ENCODE measurements at regions not wholly inside any gene's neighbourhood (a gene's known extent, or its start where the extent isn't known, plus 50 kb on each side); places are given as distances from the start of the nearest gene placed in this dataset.

GRCh38 chr19:16022251-16022650 is 54.0 kb upstream of the TPM4 start:
- Histone ChIP-seq H3K27ac (no peak overlapping the region), H3K27me3 (no peaks in the 10 kb centered on the region), H3K36me3 (no peaks in the 10 kb centered on the region), H3K4me3 (no peak overlapping the region), H3K4me1 (ENCODE audit: insufficient read depth) (no peaks in the 10 kb centered on the region), H3K9me3 (no peaks in the 10 kb centered on the region)
- TF ChIP-seq EP300 (IDR thresholded peaks at IDR 0.05): no peak
- no peak for TF ChIP-seq POLR2A (IDR thresholded peaks at IDR 0.05)
- no peak for TF ChIP-seq CTCF (IDR thresholded peaks at IDR 0.05)
- intact Hi-C loops (cut with DNase I): no loop called here
- no peak for DNase-seq
- 56 to 77% (median 67%) methylated on average over 6 to 8 of the region's 8 CpGs for WGBS, 3 donors

- DNase-seq: no peak
- no peaks in the 10 kb centered on the region for H3K4me1 ChIP-seq (ENCODE audit: insufficient read depth)
- WGBS, 3 donors: 71 to 87% (median 78%) methylated on average over 4 of the region's 4 CpGs
- H3K4me3 ChIP-seq: no peak overlapping the region
- H3K27ac ChIP-seq: no peak overlapping the region
- intact Hi-C loops (cut with DNase I): no loop called here
- TF ChIP-seq POLR2A (IDR thresholded peaks at IDR 0.05) (no peak), EP300 (IDR thresholded peaks at IDR 0.05) (no peak), CTCF (IDR thresholded peaks at IDR 0.05) (no peak)
- no peaks in the 10 kb centered on the region for H3K36me3 ChIP-seq
- H3K9me3 ChIP-seq: no peaks in the 10 kb centered on the region
- H3K27me3 ChIP-seq: no peaks in the 10 kb centered on the region
Observed at GRCh38 chr19:16022681-16023080, 53.6 kb upstream of the TPM4 start.

- WGBS, 3 donors: 68 to 77% (median 71%) methylated on average over 7 to 14 of the region's 14 CpGs
- TF ChIP-seq EP300 (IDR thresholded peaks at IDR 0.05) (no peak), CTCF (IDR thresholded peaks at IDR 0.05) (no peak), POLR2A (IDR thresholded peaks at IDR 0.05) (no peak)
- H3K4me3 ChIP-seq: no peak overlapping the region
- no peak for DNase-seq
- no peak overlapping the region for H3K27ac ChIP-seq
- intact Hi-C loops (cut with DNase I): no loop called here
- no peaks in the 10 kb centered on the region for H3K27me3 ChIP-seq
- no peaks in the 10 kb centered on the region for H3K36me3 ChIP-seq
- H3K4me1 ChIP-seq (ENCODE audit: insufficient read depth): no peaks in the 10 kb centered on the region
- H3K9me3 ChIP-seq: no peaks in the 10 kb centered on the region
Observed at GRCh38 chr19:16023146-16023915, 53.0 kb upstream of the TPM4 start.

- Histone ChIP-seq H3K27me3 (no peaks in the 10 kb centered on the region), H3K27ac (no peak overlapping the region), H3K4me3 (no peak overlapping the region), H3K4me1 (ENCODE audit: insufficient read depth) (no peaks in the 10 kb centered on the region), H3K36me3 (no peaks in the 10 kb centered on the region), H3K9me3 (no peaks in the 10 kb centered on the region)
- intact Hi-C loops (cut with DNase I): no loop called here
- no peak for TF ChIP-seq POLR2A (IDR thresholded peaks at IDR 0.05)
- TF ChIP-seq CTCF (IDR thresholded peaks at IDR 0.05): no peak
- no peak for TF ChIP-seq EP300 (IDR thresholded peaks at IDR 0.05)
- 81 to 85% (median 83%) methylated on average over 12 to 18 of the region's 18 CpGs for WGBS, 3 donors
- DNase-seq: no peak
Observed at GRCh38 chr19:16024266-16025107, 51.8 kb upstream of the TPM4 start.

Measured in ovary (tissue), 7 donors.